Gastroesophageal sphincter (tissue), 3 donors: ENCODE measurements at regions not wholly inside any gene's neighbourhood (a gene's known extent, or its start where the extent isn't known, plus 50 kb on each side); places are given as distances from the start of the nearest gene placed in this dataset.

Experiments used
- CTCF ChIP-seq, 4 experiments: fragments of 200-600 bp in 2 of 4; fragments of 450-650 bp in 2 of 4; sonication (generic) in 1 of 4; IDR thresholded peaks; one replicate each; pipeline ENCODE4 v1.5.1; 2017 to 2019; ENCODE audit warnings: antibody characterized with exemption in 4 of 4, mild to moderate bottlenecking in 2 of 4, moderate library complexity in 2 of 4
- EP300 ChIP-seq: sonication (generic); formaldehyde crosslinking; IDR thresholded peaks from one replicate; pipeline ENCODE4 v1.6.1; 2017; ENCODE audit warnings: antibody characterized with exemption, mild to moderate bottlenecking
- POLR2A ChIP-seq, 2 donors: fragments of 450-650 bp; IDR thresholded peaks; one replicate each; pipeline ENCODE4 v1.6.1; 2017; ENCODE audit warnings: antibody characterized with exemption in 2 of 2, mild to moderate bottlenecking in 2 of 2, moderate library complexity in 1 of 2

- TF ChIP-seq CTCF (IDR thresholded peaks at IDR 0.05) = no peak
- no peak for TF ChIP-seq EP300
- no peak for TF ChIP-seq POLR2A (IDR thresholded peaks at IDR 0.05)
Measured at GRCh38 chrX:6446582-6446981, 88.3 kb downstream of the VCX3A start.
